Hindlimb muscle (tissue), 1 donor: ENCODE measurements at regions not wholly inside any gene's neighbourhood (a gene's known extent, or its start where the extent isn't known, plus 50 kb on each side); places are given as distances from the start of the nearest gene placed in this dataset.
"Not testable (repeated sequence)": the region's sequence is repeated elsewhere in the genome, so short reads cannot be mapped to it uniquely, and the experiment has no call there.

Experiments used
- DNase-seq: peaks from one replicate; pipeline ENCODE4 v3.0.0-alpha.2; 2013

DNA sequence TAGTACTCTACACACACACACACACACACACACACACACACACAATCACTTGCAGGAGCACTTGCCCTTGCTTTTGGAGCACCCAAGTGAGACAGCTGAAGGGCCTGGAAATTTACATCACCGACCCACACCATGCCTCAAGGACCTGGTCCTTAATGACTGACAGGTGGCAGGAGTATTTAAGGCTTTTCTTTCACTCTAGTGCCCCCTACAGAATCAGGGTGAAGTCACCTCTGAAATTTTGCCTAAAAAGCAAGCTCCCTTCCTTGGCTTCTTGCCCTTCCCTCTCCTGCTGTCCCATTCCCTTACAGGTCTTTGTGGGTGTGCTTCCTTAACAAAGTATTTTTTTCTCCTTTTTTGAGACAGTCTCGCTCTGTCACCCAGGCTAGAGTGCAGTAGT, 353.5 kb upstream of the IRAK1BP1 start:
- DNase-seq: no peak

GRCh38 chr6:78515271-78515670, 352.1 kb upstream of the IRAK1BP1 start:
- no peak for DNase-seq

GRCh38 chr6:78517399-78517798, 350.0 kb upstream of the IRAK1BP1 start:
- no peak for DNase-seq

DNA sequence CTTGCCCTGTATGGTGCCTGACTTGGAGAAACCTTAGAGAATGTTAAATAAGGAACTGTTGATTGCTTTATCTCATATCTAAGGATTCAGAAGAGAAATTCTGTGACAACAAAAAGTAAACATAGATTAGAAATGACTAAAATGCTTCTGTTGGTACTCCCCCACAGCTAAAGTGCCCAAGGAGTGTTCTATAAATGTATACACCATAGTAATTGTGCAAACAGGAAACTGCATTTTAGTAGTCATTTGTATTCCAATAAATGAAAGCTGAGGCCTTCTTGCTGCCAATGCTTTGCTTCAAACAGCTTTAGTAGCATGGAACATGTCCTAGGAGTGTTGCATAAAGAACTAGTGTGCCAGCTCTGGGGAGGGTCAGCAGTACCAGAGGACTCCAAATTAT, 343.7 kb upstream of the IRAK1BP1 start:
- no peak for DNase-seq

- DNase-seq: no peak
Observed at GRCh38 chr6:78525976-78526375, 341.4 kb upstream of the IRAK1BP1 start.

- DNase-seq: no peak
Observed at GRCh38 chr6:78526432-78526831, 340.9 kb upstream of the IRAK1BP1 start.

- no peak for DNase-seq
Observed at GRCh38 chr6:78528926-78529325, 338.4 kb upstream of the IRAK1BP1 start.

DNA sequence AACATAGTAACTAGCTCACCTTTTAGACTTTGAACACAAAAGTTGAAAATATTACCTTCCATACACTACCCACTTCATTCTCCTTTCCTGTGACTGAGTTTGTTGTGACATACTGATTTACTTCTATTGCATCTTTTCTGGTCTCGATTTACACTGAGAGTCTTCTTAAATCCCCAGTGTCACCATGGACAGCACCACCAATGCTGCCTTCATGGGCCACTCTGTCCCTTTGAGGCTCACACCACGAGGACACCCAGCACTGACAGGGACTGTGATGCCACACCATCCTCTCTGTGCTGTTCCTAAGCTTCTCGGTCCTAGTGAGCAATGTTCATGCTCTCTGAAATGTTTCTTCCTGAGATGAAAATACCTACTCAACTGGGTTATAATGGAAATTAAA, 337.1 kb upstream of the IRAK1BP1 start:
- no peak for DNase-seq

DNA sequence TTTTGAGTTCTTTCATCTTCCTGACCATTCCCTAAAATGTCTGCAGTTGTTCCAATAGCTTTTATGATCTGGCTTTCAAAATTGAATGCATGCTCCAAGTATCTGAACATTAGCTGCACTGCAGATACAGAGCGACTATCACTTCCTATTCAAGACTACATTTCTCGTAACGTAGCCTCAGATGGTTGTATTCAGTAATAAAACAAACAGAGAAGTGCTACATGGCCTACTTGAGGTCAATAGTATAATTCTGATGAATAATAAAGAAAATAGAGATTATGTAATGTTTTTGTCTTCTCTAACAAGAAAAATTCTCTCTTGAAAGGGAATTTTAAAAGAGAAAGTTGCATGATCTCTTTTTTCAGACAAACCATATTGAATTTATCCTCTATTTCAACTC, 333.9 kb upstream of the IRAK1BP1 start:
- no peak for DNase-seq

DNA sequence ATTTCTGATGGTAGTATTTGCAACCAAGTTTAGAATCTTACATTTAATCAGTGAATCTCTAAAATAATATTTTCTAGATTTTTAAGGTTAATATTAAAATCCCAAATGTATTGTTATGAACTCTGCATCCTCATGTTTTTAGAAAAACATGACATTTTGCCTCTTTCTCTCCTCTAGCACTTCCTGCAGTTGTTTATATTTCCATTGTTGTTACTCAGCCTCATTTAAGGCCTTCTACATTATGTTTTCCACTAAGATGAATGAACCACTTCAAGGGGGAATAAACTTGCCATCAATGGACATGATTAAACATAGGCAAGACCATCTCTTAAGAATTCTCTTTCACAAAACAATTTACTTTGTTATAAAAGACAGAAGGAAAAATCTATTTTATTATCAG, 333.5 kb upstream of the IRAK1BP1 start:
- DNase-seq: no peak

GRCh38 chr6:78538002-78538401, 329.3 kb upstream of the IRAK1BP1 start:
- no peak for DNase-seq

DNA sequence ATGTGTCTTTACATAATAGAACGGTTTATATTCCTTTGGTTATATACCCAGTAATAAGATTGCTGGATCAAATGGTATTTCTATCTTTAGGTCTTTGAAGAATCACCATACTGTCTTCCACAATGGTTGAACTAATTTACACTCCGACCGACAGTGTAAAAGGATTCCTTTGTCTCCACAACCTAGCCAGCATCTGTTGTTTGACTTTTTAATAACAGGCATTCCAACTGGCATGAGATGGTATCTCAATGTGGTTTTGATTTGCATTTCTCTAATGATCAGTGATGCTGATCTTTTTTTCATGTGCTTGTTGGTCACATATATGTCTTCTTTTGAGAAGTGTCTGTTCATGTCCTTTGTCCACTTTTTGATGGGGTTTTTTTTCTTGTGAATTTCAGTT, 319.7 kb upstream of the IRAK1BP1 start:
- not testable (repeated sequence) for DNase-seq

DNA sequence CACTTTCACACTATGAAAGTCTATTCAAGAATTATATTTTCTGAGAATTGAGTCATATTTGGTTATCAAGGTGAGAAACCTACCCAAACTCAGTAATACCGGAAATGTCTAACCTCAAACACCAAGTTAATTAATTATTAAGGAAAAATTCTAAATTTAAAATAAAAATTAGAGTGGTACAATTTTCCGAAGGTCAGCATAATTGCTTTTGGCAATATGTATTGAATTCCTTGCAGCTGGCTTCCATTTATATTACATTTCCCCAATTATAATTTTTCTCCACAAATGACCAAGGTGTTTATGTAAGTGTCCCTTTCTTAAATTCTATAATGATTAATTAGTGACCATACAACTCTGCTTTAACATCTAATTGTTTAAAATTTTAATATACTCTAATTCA, 316.0 kb upstream of the IRAK1BP1 start:
- DNase-seq: no peak

- DNase-seq: no peak
Observed at GRCh38 chr6:78552435-78552834, 314.9 kb upstream of the IRAK1BP1 start.

DNA sequence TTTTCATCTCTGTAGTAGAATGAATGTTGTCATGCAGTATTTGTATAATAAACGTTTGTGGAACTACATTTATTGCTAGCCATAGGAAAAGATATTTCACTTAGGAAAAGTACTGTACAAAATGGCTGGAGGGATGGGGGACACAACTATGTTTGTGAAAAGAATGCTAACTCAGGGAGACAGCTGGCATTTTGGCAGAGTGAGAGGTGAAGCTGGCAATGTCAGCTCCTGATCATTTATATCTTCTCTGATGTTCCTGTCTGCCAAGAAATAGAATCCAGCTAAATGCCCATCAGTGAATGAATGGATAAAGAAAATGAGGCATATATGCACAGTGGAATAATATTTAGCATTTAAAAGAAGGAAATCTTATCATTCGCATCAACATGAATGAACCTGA, 313.0 kb upstream of the IRAK1BP1 start:
- no peak for DNase-seq

DNA sequence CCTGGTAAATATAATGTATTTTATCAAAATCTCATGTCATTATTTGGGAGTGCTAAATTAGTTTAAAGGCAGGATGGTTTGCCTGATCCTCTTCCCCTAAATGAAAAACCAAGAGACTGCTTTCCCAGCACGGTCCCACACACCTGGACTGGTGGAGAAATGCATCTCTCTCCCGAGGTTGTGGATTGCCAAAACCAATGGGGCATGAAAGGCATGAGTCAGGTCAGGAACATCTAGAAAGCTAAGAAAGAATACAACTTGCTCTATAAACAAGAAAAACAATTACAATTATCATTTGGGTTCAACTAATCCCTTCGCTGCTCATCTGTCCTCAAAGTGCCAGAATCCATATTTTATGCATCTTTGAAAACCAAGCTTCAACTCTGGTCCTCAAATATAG, 308.3 kb upstream of the IRAK1BP1 start:
- DNase-seq: no peak

GRCh38 chr6:78561015-78561414, 306.3 kb upstream of the IRAK1BP1 start:
- DNase-seq: no peak

GRCh38 chr6:78565997-78566396, 301.4 kb upstream of the IRAK1BP1 start:
- DNase-seq: no peak

DNA sequence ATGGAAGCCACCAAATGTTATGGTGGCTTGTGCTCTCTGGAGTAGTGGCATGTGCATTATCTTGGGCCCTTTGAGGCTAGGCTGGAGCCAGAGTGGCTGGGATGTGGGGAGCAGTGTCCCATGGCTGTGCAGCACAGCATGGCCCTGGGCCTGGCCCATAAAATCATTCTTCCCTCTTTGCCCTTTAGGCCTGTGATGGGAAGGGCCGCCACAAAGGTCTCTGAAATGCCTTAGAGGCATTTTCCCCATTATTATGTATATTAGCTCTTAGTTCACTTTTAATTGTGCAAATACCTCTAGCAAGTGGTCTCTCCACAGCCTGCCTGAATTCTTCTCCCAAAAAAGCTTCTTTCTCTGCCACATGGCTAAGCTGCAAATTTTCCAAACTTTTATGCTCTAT, 297.3 kb upstream of the IRAK1BP1 start:
- no peak for DNase-seq

DNA sequence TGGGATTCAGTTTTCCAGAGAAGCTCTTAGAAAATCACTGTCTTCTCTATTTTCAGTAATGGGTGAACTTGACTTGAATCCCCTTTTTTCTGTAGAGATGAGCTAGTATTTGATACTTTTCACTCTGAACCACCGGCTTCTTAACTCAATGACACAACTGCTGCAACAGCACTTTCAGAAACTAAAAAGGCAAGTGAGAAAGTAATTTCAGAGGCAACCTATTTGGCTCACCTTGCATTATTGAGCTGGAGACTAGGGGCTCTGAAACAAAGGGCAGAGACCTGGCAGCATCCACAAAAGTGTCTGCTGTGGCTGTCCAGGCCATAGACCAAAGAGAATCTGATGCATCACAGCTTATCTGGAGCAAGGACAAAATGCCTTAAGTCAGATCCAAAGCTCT, 289.8 kb upstream of the IRAK1BP1 start:
- no peak for DNase-seq

- no peak for DNase-seq
Observed at GRCh38 chr6:78578430-78578829, 288.9 kb upstream of the IRAK1BP1 start.

DNA sequence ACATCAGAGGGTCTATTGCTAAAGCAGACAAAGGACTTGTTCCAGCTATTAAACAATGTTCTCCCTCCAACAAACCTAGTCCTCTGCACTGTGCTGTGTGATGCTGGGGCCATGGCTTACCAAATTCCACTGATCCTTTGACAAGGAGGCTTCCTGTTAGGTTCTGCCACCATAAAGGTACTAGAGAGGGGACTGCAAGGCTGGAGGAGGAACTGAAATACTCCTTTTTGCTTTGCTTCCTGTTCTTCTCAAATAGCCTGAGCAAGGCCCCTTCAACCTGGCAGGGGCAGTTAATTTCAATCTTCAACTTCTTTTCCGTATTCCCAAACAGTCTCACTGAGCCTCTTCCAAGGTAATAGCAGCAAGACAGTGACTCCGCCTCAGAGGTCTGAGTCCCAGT, 286.4 kb upstream of the IRAK1BP1 start:
- DNase-seq: no peak

DNA sequence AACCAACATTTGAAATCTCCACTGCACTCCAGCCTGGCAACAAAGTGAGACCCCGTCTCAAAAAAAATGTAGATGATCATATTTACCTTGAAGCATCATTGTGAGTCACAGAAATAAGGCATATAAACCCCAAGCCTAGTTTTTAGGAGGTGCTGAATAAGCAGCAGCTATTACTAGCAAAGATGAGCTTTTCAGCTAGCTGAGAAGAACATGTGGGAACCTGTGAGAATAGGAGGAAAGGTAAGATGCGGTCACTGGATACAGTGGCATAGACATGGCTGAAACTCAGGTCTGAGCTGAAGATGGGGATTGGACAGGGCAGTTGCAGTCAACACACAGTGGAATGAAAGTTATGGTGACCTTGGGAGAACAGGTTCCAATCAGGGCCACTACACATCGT, 284.3 kb upstream of the IRAK1BP1 start:
- DNase-seq: no peak

- DNase-seq: no peak
Observed at GRCh38 chr6:78589436-78589835, 277.9 kb upstream of the IRAK1BP1 start.

GRCh38 chr6:78593898-78594667, 273.3 kb upstream of the IRAK1BP1 start:
- no peak for DNase-seq
